Astrocyte (in vitro differentiated cells and primary cell): ENCODE measurements at regions not wholly inside any gene's neighbourhood (a gene's known extent, or its start where the extent isn't known, plus 50 kb on each side); places are given as distances from the start of the nearest gene placed in this dataset.
A peak's percentile ranks its signal among the peaks of the same experiment; 100 is the strongest.

ENCODE experiments used
- DNase-seq: peaks from one replicate; pipeline ENCODE4 v3.0.0-alpha.2; 2010; ENCODE audit warnings: low read depth
- FAIRE-seq: peaks from 2 replicates; lab custom pipeline; 2011; peaks lifted over from hg19 to GRCh38; lab: Jason Lieb, UNC
- H2AFZ ChIP-seq: 2 replicates; pipeline ENCODE4 v1.6.0; 2012; ENCODE audit warnings: low read depth, low read length, inconsistent platforms
- H3K27ac ChIP-seq: 2 replicates; pipeline ENCODE4 v1.5.1; 2011; ENCODE audit warnings: low read depth, low read length, inconsistent platforms
- H3K27me3 ChIP-seq: 2 replicates; pipeline ENCODE4 v1.6.0; 2011; ENCODE audit warnings: low read length, inconsistent platforms; ENCODE audit not compliant: insufficient read depth
- H3K36me3 ChIP-seq: 2 replicates; pipeline ENCODE4 v1.5.1; 2011; ENCODE audit warnings: low read length, inconsistent platforms; ENCODE audit not compliant: insufficient read depth
- H3K4me1 ChIP-seq: 2 replicates; pipeline ENCODE4 v1.5.1; 2011; ENCODE audit warnings: low read length, inconsistent platforms; ENCODE audit not compliant: insufficient read depth
- H3K4me2 ChIP-seq: 2 replicates; pipeline ENCODE4 v1.6.0; 2012; ENCODE audit warnings: low read length, inconsistent platforms
- H3K4me3 ChIP-seq: 2 replicates; pipeline ENCODE4 v1.5.1; 2011; ENCODE audit warnings: low read depth, mild to moderate bottlenecking, low read length, inconsistent platforms; ENCODE audit not compliant: insufficient read depth
- H3K79me2 ChIP-seq: 2 replicates; pipeline ENCODE4 v1.6.0; 2012; ENCODE audit warnings: mild to moderate bottlenecking, low read length, inconsistent platforms; ENCODE audit not compliant: insufficient read depth
- H3K9ac ChIP-seq: 2 replicates; pipeline ENCODE4 v1.6.0; 2012; ENCODE audit warnings: mild to moderate bottlenecking, low read length, inconsistent platforms
- H3K9me3 ChIP-seq: 2 replicates; pipeline ENCODE4 v1.5.1; 2012; ENCODE audit warnings: low read depth, mild to moderate bottlenecking, low read length, inconsistent platforms; ENCODE audit not compliant: insufficient read depth
- H4K20me1 ChIP-seq: 2 replicates; pipeline ENCODE4 v1.6.0; 2012; ENCODE audit warnings: low read length, inconsistent platforms; ENCODE audit not compliant: insufficient read depth
- H3K27ac Mint-ChIP-seq: one replicate; pipeline ENCODE4 v1.8.0; 2021; ENCODE audit warnings: mild to moderate bottlenecking, mixed read lengths; ENCODE audit not compliant: unreplicated experiment
- H3K27me3 Mint-ChIP-seq: one replicate; pipeline ENCODE4 v1.8.0; 2021; ENCODE audit warnings: low read depth, mixed read lengths; ENCODE audit not compliant: unreplicated experiment
- H3K36me3 Mint-ChIP-seq: one replicate; pipeline ENCODE4 v1.8.0; 2021; ENCODE audit warnings: low read depth, mixed read lengths; ENCODE audit not compliant: unreplicated experiment
- H3K4me1 Mint-ChIP-seq: one replicate; pipeline ENCODE4 v1.8.0; 2021; ENCODE audit warnings: low read depth, mixed read lengths; ENCODE audit not compliant: unreplicated experiment
- H3K4me3 Mint-ChIP-seq: one replicate; pipeline ENCODE4 v1.8.0; 2021; ENCODE audit warnings: mild to moderate bottlenecking, moderate library complexity, mixed read lengths; ENCODE audit not compliant: unreplicated experiment
- H3K9me3 Mint-ChIP-seq: one replicate; pipeline ENCODE4 v1.8.0; 2021; ENCODE audit warnings: mild to moderate bottlenecking, mixed read lengths; ENCODE audit not compliant: unreplicated experiment
- CTCF ChIP-seq: IDR thresholded peaks from 2 replicates; pipeline ENCODE4 v1.5.1; 2011; ENCODE audit warnings: low read depth, mild to moderate bottlenecking, inconsistent platforms, low read length, moderate library complexity; ENCODE audit not compliant: insufficient read depth
- EZH2 ChIP-seq: IDR thresholded peaks from 2 replicates; pipeline ENCODE4 v1.6.1; 2012; ENCODE audit warnings: mild to moderate bottlenecking, low read length, inconsistent platforms; ENCODE audit not compliant: insufficient read depth

- Mint-ChIP-seq H3K27ac (peak overlapping the region; percentile 23), H3K4me1 (peaks cover 18% of the 10 kb centered on the region)
Observed at GRCh38 chr3:156770699-156771414, 55.3 kb upstream of the LEKR1 start.

GRCh38 chr3:156772588-156773206 lies 53.5 kb upstream of the LEKR1 start:
- Histone ChIP-seq H3K9ac (no peak overlapping the region), H3K79me2 (no peaks in the 10 kb centered on the region), H2AFZ (no peak overlapping the region), H3K36me3 (no peaks in the 10 kb centered on the region), H4K20me1 (no peaks in the 10 kb centered on the region), H3K4me2 (no peak overlapping the region), H3K27ac (no peak overlapping the region), H3K9me3 (no peaks in the 10 kb centered on the region), H3K4me1 (no peaks in the 10 kb centered on the region), H3K4me3 (no peak overlapping the region), H3K27me3 (no peaks in the 10 kb centered on the region)
- H3K4me1 Mint-ChIP-seq: peaks cover 16% of the 10 kb centered on the region
- no peaks in the 10 kb centered on the region for H3K36me3 Mint-ChIP-seq
- DNase-seq (no peak), FAIRE-seq (no peak)
- H3K9me3 Mint-ChIP-seq: no peaks in the 10 kb centered on the region
- no peak overlapping the region for H3K27ac Mint-ChIP-seq
- TF ChIP-seq CTCF: no peak
- TF ChIP-seq EZH2: no peak
- H3K4me3 Mint-ChIP-seq: no peak overlapping the region
- no peaks in the 10 kb centered on the region for H3K27me3 Mint-ChIP-seq

More at GRCh38 chr3:156770699-156771414, 55.3 kb upstream of the LEKR1 start:
- no peak for DNase-seq
- Histone ChIP-seq H3K9me3 (no peaks in the 10 kb centered on the region), H3K4me1 (no peaks in the 10 kb centered on the region), H2AFZ (no peak overlapping the region), H3K4me3 (no peak overlapping the region), H3K27ac (no peak overlapping the region), H3K36me3 (no peaks in the 10 kb centered on the region), H3K4me2 (no peak overlapping the region), H3K9ac (no peak overlapping the region), H3K79me2 (no peaks in the 10 kb centered on the region), H3K27me3 (no peaks in the 10 kb centered on the region), H4K20me1 (no peaks in the 10 kb centered on the region)
- Mint-ChIP-seq H3K9me3 (no peaks in the 10 kb centered on the region), H3K27me3 (no peaks in the 10 kb centered on the region), H3K36me3 (no peaks in the 10 kb centered on the region), H3K4me3 (no peak overlapping the region)
- no peak for TF ChIP-seq CTCF
- TF ChIP-seq EZH2: no peak
- FAIRE-seq: no peak

- H3K9me3 Mint-ChIP-seq: no peaks in the 10 kb centered on the region
- no peak overlapping the region for H3K27ac Mint-ChIP-seq
- Histone ChIP-seq H4K20me1 (no peaks in the 10 kb centered on the region), H3K27me3 (no peaks in the 10 kb centered on the region), H2AFZ (no peak overlapping the region), H3K4me3 (no peak overlapping the region), H3K9me3 (no peaks in the 10 kb centered on the region), H3K9ac (no peak overlapping the region), H3K79me2 (no peaks in the 10 kb centered on the region), H3K4me2 (no peak overlapping the region), H3K36me3 (no peaks in the 10 kb centered on the region), H3K27ac (no peak overlapping the region), H3K4me1 (no peaks in the 10 kb centered on the region)
- no peak overlapping the region for H3K4me3 Mint-ChIP-seq
- H3K4me1 Mint-ChIP-seq: peaks cover 8% of the 10 kb centered on the region
- no peak for TF ChIP-seq EZH2
- TF ChIP-seq CTCF: no peak
- H3K27me3 Mint-ChIP-seq: no peaks in the 10 kb centered on the region
- FAIRE-seq: no peak
- DNase-seq: no peak
- H3K36me3 Mint-ChIP-seq: no peaks in the 10 kb centered on the region
Observed at GRCh38 chr3:156776031-156776430, 50.1 kb upstream of the LEKR1 start.
